B cell (primary cell): ENCODE measurements at regions not wholly inside any gene's neighbourhood (a gene's known extent, or its start where the extent isn't known, plus 50 kb on each side); places are given as distances from the start of the nearest gene placed in this dataset.

ENCODE experiments used
- ATAC-seq: fragments of 200-7000 bp; cut with Tn5 transposase; one replicate; pipeline ENCODE4 v1.10.0; 2021; ENCODE audit warnings: low read depth, mild to moderate bottlenecking, moderate number of reproducible peaks, moderate library complexity
- CTCF ChIA-PET: fragments of 350-600 bp; sonication (Branson Sonifier 250); formaldehyde crosslinking; loops from one replicate; lab custom pipeline; 2021; ENCODE audit warnings: antibody characterized with exemption, inconsistent platforms; lab: Charles Lee
- POLR2A ChIA-PET: fragments of 350-600 bp; sonication (Branson Sonifier 250); formaldehyde crosslinking; loops from one replicate; lab custom pipeline; 2021; ENCODE audit warnings: antibody characterized with exemption; lab: Charles Lee
- DNase-seq: peaks from one replicate; pipeline ENCODE4 v3.0.0; 2013
- H2AFZ ChIP-seq: 2 replicates; pipeline ENCODE4 v1.6.1; 2012; ENCODE audit warnings: mild to moderate bottlenecking, low read depth, low read length; ENCODE audit not compliant: insufficient read depth, poor library complexity, severe bottlenecking
- H3K27ac ChIP-seq, 2 donors: 1 replicate in 1 of 2; 2 replicates in 1 of 2; pipeline ENCODE4 v1.5.1; 2012 to 2013; ENCODE audit warnings: low read length in 2 of 2, mild to moderate bottlenecking in 2 of 2, moderate library complexity in 1 of 2
- H3K27me3 ChIP-seq, 4 experiments: fragments of 200-600 bp in 1 of 4; sonication (generic) in 1 of 4; replicated peaks in 1 of 4; 1 replicate in 2 of 4; 2 replicates in 2 of 4; pipeline versions ENCODE4 v1.6.1 to v1.7.0; 2013 to 2016; ENCODE audit warnings: low read length in 3 of 4, mild to moderate bottlenecking in 2 of 4, mixed read lengths in 1 of 4, moderate library complexity in 1 of 4; ENCODE audit not compliant: insufficient read depth in 4 of 4, control insufficient read depth in 3 of 4; ENCODE audit errors: control extremely low read depth in 1 of 4
- H3K36me3 ChIP-seq, 2 experiments: replicated peaks in 1 of 2; 1 replicate in 1 of 2; 2 replicates in 1 of 2; pipeline versions ENCODE4 v1.6.1 to v1.7.1; 2013; ENCODE audit warnings: low read length in 1 of 2; ENCODE audit not compliant: insufficient read depth in 2 of 2, control insufficient read depth in 1 of 2; ENCODE audit errors: control extremely low read depth in 1 of 2, extremely low read depth in 1 of 2
- H3K4me1 ChIP-seq, 2 donors: fragments of 200-600 bp in 1 of 2; sonication (generic) in 1 of 2; 1 replicate in 1 of 2; 2 replicates in 1 of 2; pipeline versions ENCODE4 v1.5.1 to v1.6.1; 2013 to 2017; ENCODE audit warnings: low read length in 2 of 2; ENCODE audit not compliant: control insufficient read depth in 2 of 2, insufficient read depth in 2 of 2
- H3K4me2 ChIP-seq: replicated peaks from 2 replicates; pipeline ENCODE3; 2012; ENCODE audit warnings: mild to moderate bottlenecking, low read depth, low read length; ENCODE audit not compliant: poor library complexity, severe bottlenecking
- H3K4me3 ChIP-seq, 5 experiments: fragments of 200-600 bp in 1 of 5; sonication (generic) in 1 of 5; 1 replicate in 3 of 5; 2 replicates in 2 of 5; pipeline versions ENCODE4 v1.5.1 to v1.7.0; 2011 to 2016; ENCODE audit warnings: low read length in 4 of 5, mild to moderate bottlenecking in 4 of 5, low read depth in 2 of 5, control low read depth in 1 of 5, moderate library complexity in 1 of 5; ENCODE audit not compliant: insufficient read depth in 1 of 5; ENCODE audit errors: control extremely low read depth in 1 of 5, extremely low read depth in 1 of 5
- H3K79me2 ChIP-seq: fragments of 200-600 bp; sonication (generic); one replicate; pipeline ENCODE4 v1.6.0; 2016; ENCODE audit warnings: low read length; ENCODE audit not compliant: control insufficient read depth, insufficient read depth
- H3K9ac ChIP-seq: fragments of 200-600 bp; sonication (generic); 2 replicates; pipeline ENCODE4 v1.6.1; 2017; ENCODE audit warnings: mild to moderate bottlenecking, low read length, moderate library complexity
- H3K9me3 ChIP-seq, 3 donors: one replicate each; pipeline versions ENCODE4 v1.6.1 to v1.7.1; 2013; ENCODE audit warnings: low read length in 2 of 3; ENCODE audit not compliant: control insufficient read depth in 2 of 3, insufficient read depth in 1 of 3; ENCODE audit errors: control extremely low read depth in 1 of 3
- H4K20me1 ChIP-seq: 2 replicates; pipeline ENCODE4 v1.6.0; 2012; ENCODE audit warnings: mild to moderate bottlenecking, low read length; ENCODE audit not compliant: insufficient read depth, control insufficient read depth, poor library complexity, severe bottlenecking
- H3K27ac Mint-ChIP-seq: one replicate; pipeline ENCODE4 v1.8.0; 2021; ENCODE audit warnings: mixed read lengths
- H3K27me3 Mint-ChIP-seq: one replicate; pipeline ENCODE4 v1.8.0; 2021; ENCODE audit warnings: mixed read lengths
- H3K4me1 Mint-ChIP-seq: one replicate; pipeline ENCODE4 v1.8.0; 2021; ENCODE audit warnings: mixed read lengths
- H3K4me3 Mint-ChIP-seq: one replicate; pipeline ENCODE4 v1.8.0; 2021; ENCODE audit warnings: mixed read lengths
- H3K9me3 Mint-ChIP-seq: one replicate; pipeline ENCODE4 v1.8.0; 2022; ENCODE audit warnings: mixed read lengths; ENCODE audit not compliant: insufficient read depth
- EZH2 ChIP-seq: IDR thresholded peaks from 2 replicates; pipeline ENCODE4 v1.6.1; 2012; ENCODE audit warnings: borderline replicate concordance, low read depth, mild to moderate bottlenecking, moderate library complexity, low read length; ENCODE audit not compliant: insufficient read depth, poor library complexity, severe bottlenecking
- WGBS: methylation state at CpG from one replicate; pipeline ENCODE4 v1.1.5; 2013; ENCODE audit warnings: missing lambda C conversion rate; ENCODE audit not compliant: insufficient coverage; 5-methylcytosine and 5-hydroxymethylcytosine counted together
- intact Hi-C: fragments of 100-400 bp; cut with micrococcal nuclease; formaldehyde crosslinking; loops from one replicate; pipeline ENCODE4 v1.10.0; 2022
- TF ChIP-seq, protein P1 (sequence below): fragments of 200-600 bp; IDR thresholded peaks from one replicate; pipeline ENCODE4 v1.8.0; 2022; ENCODE audit warnings: antibody characterized with exemption, mild to moderate bottlenecking

- no peak for TF ChIP-seq EZH2
- TF ChIP-seq, protein P1, sequence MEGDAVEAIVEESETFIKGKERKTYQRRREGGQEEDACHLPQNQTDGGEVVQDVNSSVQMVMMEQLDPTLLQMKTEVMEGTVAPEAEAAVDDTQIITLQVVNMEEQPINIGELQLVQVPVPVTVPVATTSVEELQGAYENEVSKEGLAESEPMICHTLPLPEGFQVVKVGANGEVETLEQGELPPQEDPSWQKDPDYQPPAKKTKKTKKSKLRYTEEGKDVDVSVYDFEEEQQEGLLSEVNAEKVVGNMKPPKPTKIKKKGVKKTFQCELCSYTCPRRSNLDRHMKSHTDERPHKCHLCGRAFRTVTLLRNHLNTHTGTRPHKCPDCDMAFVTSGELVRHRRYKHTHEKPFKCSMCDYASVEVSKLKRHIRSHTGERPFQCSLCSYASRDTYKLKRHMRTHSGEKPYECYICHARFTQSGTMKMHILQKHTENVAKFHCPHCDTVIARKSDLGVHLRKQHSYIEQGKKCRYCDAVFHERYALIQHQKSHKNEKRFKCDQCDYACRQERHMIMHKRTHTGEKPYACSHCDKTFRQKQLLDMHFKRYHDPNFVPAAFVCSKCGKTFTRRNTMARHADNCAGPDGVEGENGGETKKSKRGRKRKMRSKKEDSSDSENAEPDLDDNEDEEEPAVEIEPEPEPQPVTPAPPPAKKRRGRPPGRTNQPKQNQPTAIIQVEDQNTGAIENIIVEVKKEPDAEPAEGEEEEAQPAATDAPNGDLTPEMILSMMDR, result no peak
- Mint-ChIP-seq H3K27me3 (peaks cover 24% of the 10 kb centered on the region), H3K4me3 (peak overlapping the region; percentile 84), H3K27ac (peak overlapping the region; percentile 84), H3K9me3 (no peaks in the 10 kb centered on the region), H3K4me1 (peaks cover 36% of the 10 kb centered on the region)
- peak overlapping the region in 4 of 5 experiments; percentile 71 to 81 (median 76) for H3K4me3 ChIP-seq
- DNase-seq (peak; percentile 96), ATAC-seq (peak; percentile 98)
- H3K27me3 ChIP-seq, result peaks cover 0 to 4% (median 0%) of the 10 kb centered on the region in 4 experiments
- H3K36me3 ChIP-seq, result no peaks in the 10 kb centered on the region
- H3K9me3 ChIP-seq, result no peaks in the 10 kb centered on the region
- peak overlapping the region; percentile 83 for H2AFZ ChIP-seq
- H3K4me1 ChIP-seq, result peaks cover 28 to 41% of the 10 kb centered on the region in 2 donors
- H3K9ac ChIP-seq, result peak overlapping the region; percentile 91
- intact Hi-C loops, result loop anchor here (1.0 to 10.0 kb wide), 9 partner anchors 21 to 573 kb away; partner anchors contain the start of genes PPP4R2 and SHQ1
- peak overlapping the region in 1 of 2 donors; percentile 68 for H3K27ac ChIP-seq
- H3K4me2 ChIP-seq, result peak overlapping the region; percentile 90
- peaks cover 45% of the 10 kb centered on the region for H4K20me1 ChIP-seq
- CTCF ChIA-PET, result interaction anchor here (0.7 to 1.7 kb wide), 3 partner anchors 198 to 571 kb away, joined by 3 to 5 read pairs (median 3); no protein-coding TSS in a partner anchor
- WGBS, result 10% methylated on average over 90 of the region's 97 CpGs
- H3K79me2 ChIP-seq, result peaks cover 46% of the 10 kb centered on the region
- POLR2A ChIA-PET, result interaction anchor here (0.5 to 0.9 kb wide), 2 partner anchors 76 to 726 kb away, joined by 3 read pairs; no protein-coding TSS in a partner anchor
Observed at GRCh38 chr3:72447059-72447946, 400.9 kb downstream of the SHQ1 start.
